ENCODE measurements at regions not wholly inside any gene's neighbourhood (a gene's known extent, or its start where the extent isn't known, plus 50 kb on each side); places are given as distances from the start of the nearest gene placed in this dataset.

GRCh38 chr1:4087530-4088420, 187.7 kb upstream of the C1orf174 start:
- no peak for DNase-seq (ENCODE audit: low read depth in 3 of 3)

- DNase-seq (ENCODE audit: low read depth in 3 of 3): no peak
Observed at GRCh38 chr1:4088676-4089075, 188.6 kb upstream of the C1orf174 start.

DNA sequence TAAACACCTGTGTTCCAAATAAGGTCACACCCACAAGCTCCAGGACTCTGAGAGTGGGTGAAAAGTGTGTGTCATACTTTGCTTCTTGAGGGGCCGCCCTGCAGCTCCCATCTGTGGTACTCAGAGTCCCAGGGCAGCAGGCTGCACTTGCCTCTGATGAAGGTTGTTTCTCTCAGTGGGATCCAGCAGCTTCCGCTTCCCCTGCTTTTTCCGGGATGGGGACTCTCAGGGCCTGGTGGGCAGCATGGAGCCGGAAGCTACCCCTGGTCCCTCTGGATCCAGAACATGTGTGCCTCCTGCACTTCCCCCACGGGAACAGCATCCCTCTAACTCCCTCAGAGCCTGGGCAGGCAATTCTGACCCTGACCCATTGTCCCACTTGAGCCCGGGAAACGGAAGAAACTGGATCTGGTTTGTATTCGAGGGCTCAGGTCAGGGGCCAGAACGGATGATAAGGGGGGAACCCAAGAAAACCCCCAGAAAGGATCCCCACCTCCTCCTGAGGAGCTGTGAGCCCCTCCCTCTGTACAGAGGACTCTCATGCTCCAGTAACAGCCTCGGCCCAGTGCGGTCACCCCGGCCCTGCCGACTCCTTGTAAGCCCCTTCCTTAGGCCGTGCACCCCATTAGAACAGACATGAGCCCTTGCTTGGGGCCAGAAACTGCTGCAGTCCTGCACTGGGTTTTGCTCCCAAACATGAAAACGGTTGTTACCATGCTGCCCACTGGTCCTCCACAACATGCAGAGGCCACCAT, 189.5 kb upstream of the C1orf174 start:
- no peak for DNase-seq (ENCODE audit: low read depth in 3 of 3)

GRCh38 chr1:4090556-4090955, 190.5 kb upstream of the C1orf174 start:
- no peak for DNase-seq (ENCODE audit: low read depth in 3 of 3)

DNA sequence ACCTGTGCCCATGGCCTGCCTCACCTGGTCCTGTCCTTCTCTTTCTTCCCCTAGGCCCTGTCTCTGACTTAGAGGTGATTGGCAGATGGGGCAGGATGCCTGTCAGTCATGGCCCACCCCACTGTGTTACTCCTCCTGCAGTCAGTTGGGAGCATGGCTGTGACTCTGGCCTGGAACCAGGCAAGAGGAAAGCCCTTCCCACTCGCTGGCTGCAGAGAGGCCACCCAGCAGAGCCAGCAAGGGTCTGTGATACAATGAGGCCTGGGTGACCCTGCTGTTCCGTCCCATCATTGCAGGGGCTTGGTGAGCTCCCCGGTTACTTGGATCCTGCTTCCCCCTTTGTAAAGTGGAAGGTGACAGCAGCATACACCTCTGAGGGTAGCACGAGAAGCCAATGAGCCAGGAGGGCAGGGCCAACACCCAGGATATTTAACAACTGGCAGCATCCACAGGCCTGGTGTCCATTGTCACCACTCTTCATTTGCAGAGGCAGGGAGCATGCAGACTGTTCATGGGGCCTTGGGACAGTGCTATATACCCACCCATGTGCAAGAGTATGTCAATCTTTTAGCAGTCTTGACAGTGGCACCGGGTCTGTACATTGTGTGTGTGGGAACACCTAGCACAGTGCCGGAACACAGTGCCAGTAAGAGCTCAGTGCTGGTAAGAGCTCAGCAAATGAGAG, 191.0 kb upstream of the C1orf174 start:
- DNase-seq (ENCODE audit: low read depth in 3 of 3): no peak

DNA sequence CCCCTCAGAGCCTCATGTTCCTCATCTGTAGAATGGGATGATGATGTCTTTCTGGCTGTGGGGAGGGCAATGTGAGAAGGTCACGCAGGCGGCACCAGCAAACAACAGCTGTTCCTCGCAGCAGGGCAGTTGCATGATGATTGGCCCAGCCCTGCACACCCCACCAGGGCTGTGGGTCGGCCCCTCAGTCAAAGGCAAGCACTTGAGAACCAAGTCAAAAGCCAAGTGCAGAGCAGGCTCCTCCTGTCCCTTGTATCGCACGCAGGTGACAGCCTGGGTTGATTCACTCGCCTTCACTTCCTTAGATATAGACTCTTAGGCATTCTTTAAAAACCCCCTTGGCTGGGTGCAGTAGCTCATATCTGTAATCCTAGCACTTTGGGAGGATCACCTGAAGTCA, 191.9 kb upstream of the C1orf174 start:
- no peak for DNase-seq (ENCODE audit: low read depth in 3 of 3)

DNA sequence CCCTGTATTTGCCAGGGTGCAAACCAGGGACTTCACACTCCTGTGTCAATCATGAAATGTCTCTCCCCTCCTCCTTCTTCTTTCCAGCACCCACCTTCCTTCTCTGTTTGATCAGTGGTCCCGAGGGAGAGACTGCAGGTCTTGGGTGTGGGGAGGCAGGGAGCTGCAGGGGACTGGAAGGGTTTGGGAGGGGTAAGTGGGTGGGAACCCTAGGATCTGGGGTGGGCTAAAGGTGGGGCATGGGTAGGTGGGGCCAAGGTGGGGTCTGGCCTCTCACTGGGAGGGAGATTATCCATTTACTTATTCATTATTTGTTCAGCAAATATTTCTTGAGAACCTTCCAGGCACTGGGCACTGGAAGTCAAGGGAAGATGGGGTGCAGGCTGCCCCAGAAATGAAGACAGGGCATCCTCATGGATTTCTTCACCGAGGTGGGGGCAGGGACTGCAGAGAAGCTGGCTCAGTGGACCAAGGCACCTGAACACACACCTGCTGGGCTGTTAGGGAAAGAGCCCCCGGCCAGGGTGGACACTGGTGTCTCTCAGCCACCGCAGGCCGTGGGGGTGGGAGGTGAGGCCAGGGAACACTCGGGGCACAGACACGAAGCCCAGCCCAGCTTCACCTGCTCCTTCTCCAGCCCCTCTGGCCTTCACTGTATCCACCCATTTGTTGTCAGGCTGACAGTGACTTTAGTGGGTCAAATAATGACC, 193.9 kb upstream of the C1orf174 start:
- DNase-seq (ENCODE audit: low read depth in 3 of 3): no peak

- no peak for DNase-seq (ENCODE audit: low read depth in 3 of 3)
Observed at GRCh38 chr1:4095433-4095971, 195.4 kb upstream of the C1orf174 start.

- no peak for DNase-seq (ENCODE audit: low read depth in 3 of 3)
Observed at GRCh38 chr1:4101459-4102161, 201.5 kb upstream of the C1orf174 start.

- no peak for DNase-seq (ENCODE audit: low read depth in 3 of 3)
Observed at GRCh38 chr1:4105300-4105880, 205.3 kb upstream of the C1orf174 start.

GRCh38 chr1:4106731-4107130, 206.7 kb upstream of the C1orf174 start:
- DNase-seq (ENCODE audit: low read depth in 3 of 3): no peak

- no peak for DNase-seq (ENCODE audit: low read depth in 3 of 3)
Observed at GRCh38 chr1:4107291-4107690, 207.2 kb upstream of the C1orf174 start.

DNA sequence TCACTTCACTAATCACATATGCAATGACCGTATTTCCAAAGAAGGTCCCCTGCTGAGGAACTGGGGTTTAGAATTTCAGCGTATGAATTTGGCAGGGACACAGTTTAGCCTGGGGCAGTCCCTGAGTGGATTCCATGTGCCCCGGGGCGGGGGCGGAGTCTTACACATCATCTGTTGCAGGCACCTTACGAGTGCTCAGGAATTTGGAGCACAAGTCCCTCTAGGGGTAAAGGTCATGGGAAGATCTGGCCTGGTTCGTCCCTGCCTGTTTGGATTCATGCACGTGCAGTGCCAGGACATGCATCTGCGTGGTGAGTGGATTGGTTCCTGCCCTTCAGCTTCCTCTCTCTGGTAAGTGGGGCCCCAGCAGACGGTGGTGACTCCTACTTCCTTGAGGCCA, 208.3 kb upstream of the C1orf174 start:
- no peak for DNase-seq (ENCODE audit: low read depth in 3 of 3)

DNA sequence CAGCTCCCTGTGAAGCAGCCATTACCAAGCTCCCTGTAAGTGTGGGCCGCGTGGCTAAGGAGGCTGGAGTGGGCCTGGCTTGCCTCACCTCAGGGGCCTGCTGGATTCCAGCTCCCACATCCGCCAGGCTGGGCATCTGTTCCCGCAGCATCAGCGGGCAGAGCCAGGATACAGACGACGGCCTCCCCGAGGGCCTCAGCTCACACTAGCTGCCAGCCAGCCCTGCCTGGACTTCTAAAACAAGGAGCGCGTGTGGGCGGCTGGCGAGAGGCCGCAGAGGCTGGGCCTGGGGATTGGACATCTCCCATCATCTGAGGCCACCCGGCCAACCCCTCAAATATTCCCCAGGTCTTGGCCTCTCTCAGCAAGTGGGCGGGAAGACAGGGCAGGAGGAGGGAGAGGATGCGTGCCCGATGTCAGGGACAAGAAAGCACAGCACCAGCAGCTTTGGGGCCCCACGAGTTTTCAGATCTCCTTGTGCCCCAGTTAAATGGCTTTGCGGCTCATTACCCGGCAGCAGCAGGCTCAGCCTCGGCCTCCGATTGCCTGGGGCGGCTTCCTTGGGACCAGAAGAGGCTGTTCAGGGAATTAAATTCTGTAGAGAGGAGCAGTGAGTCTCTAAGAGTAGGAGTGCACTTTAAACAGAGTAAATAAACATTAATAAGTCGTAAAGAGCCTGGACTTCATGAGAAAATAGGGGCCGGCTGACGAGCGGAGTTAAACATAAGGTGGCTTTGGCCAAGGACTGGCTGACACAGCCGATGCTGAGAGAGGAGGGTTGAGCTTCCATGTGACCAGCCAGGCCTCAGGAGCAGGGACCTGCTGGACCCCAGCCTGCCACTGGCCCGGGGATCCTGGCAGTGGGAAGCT, 208.9 kb upstream of the C1orf174 start:
- DNase-seq (ENCODE audit: low read depth in 3 of 3): no peak

DNA sequence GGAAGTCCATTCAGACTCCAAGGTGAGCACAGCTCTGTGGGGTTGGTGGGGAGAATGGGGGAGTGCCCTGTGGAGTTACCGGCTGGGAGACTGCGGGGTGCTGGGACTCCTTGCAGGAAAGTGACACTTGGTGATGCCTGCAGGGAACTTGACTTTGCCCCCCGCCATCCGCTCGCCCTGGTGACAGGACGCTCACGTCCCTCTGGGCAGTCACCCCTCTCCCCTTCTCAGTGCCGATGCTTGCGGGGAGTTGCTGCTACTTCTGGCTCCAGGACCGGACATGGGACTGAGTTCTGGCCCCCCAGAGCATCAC, 209.5 kb upstream of the C1orf174 start:
- DNase-seq (ENCODE audit: low read depth in 3 of 3): no peak

DNA sequence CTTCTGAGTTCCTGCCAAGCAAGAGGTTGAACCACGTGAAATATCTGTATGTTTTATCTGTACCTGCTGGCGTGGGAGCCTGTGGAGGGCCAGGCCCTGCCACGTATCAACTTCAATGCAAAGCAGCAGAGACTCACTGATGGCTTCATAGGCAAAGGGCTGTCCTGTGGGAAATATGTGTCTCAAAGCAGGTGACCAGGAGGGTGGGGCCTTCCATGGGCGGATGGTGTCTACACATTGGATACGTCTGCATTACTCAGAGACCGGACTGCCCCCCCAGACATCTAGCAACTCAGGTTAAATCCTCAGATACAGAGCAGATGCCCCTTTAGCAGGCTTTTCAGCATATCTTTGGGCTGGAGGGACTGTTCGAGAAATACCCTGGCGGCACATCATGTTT, 210.8 kb upstream of the C1orf174 start:
- no peak for DNase-seq (ENCODE audit: low read depth in 3 of 3)

DNA sequence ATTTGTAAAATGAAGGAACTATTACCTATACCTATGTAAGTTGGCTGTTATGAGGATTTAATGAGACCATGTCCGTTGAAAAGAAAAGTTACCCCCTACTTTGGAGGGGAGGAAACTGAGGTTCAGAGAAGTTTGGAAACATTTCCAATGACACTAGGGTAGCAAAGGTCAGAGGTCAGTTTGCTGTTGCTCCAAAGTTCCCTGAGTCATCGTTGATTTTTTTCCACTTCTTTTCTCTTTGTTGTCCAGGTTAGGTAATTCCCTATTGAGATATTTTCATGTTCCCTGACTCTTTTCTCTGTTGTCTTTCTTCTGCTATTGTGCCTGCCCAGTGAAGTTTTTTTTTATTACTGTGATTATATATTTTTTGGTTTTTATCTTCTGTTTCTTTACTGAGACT, 213.8 kb upstream of the C1orf174 start:
- DNase-seq (ENCODE audit: low read depth in 3 of 3): no peak

DNA sequence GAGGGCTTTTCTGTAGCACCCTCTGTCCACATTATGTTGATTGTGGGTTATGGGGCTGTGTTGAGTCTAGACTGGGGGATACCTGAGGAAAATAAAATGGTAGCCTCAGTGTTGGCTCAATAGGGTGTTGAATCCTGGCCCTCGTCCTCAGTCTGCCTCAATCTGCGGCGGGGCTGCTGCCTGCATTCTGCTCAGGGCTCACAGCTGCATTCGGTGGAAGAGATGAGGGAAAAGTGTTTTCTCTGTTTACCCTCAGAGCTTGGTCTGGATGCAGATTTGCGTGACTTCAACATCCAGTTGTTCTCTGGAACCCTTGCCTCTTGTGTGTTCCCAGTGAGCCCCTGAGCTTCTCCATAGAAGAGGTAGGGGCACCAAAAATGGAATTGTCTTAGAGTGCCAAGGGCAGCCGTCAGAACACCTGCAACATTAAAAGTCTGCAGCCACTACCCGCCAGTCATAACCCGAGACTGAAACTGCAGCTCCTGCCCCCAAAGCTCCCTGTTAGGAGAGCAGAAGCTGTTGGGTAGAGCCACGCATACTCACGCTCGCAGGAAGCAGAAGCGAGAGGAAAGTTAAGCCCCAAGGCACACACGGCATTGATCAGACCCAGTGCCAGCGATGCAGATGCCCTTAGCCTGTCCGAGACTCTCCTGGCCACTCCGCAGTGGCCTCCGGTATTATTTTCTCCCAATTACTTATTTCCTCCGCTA, 215.3 kb upstream of the C1orf174 start:
- DNase-seq (ENCODE audit: low read depth in 3 of 3): no peak

DNA sequence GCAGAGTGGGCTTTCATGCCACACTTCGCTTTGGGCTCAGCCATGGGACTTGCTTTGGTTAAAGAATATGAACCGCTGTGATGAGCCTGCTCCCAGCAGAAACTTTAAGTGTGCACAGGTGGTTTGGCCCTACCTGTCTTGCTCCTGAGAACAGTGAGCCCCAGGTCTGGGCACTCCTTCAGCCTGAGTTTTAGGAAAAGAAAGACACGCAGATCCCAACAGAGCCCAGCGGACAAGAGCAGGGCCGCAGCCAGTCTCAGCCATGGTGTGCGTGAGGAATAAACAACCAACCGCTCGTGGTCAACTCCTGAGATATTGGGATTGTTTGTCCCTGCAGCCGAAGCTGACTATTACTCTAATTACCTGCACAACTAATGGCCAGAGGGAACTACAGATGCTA, 217.1 kb upstream of the C1orf174 start:
- DNase-seq (ENCODE audit: low read depth in 3 of 3): no peak

Measured in stimulated activated CD4-positive, alpha-beta T cell treated with anti-CD3 and anti-CD28 coated beads, TNF-alpha, amount 100 ng/mL, for 4 hours (primary cell).